Glomerular visceral epithelial cell (primary cell): ENCODE measurements at regions not wholly inside any gene's neighbourhood (a gene's known extent, or its start where the extent isn't known, plus 50 kb on each side); places are given as distances from the start of the nearest gene placed in this dataset.

ENCODE experiments used
- DNase-seq: peaks from one replicate; pipeline ENCODE4 v3.0.0-alpha.2; 2016; ENCODE audit errors: extremely low spot score

DNA sequence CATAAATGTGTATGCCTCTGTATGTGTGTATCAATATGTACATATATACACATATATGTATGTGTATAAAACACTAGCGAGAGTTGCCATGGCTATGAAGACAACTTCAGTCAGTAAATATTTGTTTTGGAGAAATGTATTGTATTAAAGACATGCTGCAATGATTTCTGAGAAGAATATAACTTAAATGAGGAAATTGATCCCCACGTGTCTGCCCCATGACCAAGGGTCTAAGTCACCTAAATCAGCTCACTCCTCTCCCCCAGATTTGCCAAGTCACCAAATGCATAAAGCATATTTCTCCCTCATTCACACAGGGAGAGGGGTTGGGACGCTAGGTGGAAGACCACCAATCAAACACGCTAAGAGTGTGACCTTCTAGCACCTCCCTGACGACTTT lies 58.3 kb upstream of the LYST start:
- no peak for DNase-seq

DNA sequence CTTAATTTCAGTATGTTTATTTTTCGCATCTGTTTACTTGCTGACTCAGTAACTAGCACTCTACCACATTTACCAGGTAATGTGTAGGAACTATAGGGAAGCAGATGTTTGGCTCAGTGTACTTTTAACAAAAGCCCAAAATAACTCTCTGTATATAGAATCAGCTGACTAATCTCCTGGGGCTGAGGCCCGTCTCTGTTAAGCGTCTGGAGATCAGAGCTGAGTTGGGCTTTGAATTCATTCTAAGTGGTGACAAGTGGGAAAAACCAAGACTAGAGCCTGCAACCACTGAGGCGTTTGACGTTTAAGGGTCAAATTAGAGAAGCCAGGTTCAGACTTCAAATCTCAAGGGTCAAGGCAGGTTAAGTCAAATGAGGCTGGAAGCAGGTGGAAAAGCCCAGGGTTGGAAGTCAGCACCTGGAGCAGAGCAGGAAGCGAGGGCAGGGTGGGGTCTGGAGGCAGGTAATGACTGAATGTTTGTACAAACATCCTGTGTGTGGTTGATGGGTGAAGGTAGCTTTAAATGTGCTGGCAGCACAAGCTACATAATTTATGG lies 56.8 kb upstream of the LYST start:
- DNase-seq = no peak

DNA sequence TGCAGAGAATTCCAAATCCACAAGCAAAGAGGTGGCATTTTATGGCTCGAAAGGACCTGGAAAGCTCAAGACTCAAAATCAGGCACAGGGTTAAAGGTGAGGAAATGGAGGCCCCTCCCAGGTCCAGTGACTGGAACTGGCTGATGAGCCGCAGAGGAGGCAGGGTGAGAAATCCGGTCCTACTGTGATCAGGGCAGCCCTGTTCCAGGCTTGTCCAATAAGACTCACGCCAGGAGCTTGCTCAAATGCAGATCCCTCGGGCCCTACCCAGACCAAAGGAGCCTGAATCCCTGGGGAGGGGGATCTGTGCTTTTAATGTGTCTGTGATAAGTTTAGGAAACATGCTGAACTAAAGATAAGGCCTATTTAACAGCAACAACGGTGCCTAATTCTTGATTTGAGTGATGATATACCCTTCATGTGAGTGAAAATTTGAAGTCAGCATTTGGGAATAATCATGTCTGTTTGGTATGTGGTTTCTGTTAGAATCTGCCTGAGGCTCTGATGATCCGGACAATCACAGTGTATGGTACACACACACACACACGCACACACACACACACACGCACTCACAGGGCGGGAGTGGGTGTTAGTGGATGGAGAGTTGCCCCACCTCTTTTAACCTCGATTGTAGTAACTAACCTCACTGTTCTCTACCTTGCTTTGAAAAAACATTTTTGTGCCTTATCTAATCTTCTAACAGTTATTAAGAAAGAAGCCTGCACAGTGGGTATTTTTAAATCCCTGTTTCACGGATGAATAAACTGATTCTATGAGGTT lies 54.1 kb upstream of the LYST start:
- DNase-seq = peak; percentile 44

DNA sequence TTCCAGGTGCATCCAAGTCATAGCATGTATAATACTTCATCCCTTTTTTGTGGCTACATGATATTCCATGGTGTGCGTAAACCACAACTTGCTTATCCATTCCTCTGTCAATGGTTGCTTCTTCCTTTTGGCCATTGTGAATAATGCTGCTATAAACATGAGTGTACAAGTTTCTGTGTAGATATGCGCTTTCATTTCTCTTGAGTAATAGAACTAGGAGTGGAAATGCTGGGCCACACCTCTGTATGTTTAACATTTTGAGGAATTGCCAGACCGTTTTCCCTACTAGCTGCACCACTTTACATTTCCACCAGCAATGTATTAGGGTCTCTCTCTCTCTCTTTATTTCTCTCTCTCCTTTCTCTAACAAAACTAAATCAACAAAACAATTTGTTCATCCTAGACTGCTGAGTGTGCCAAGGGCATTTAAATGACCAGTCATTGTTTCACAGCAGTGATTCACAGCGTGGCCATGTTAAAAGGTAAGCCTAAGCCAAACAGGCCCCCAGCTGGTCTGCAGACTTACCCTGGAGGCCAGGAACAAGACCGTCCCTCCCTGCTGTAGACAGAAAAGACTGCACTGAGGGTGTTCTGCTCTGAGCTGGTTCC lies 53.2 kb upstream of the LYST start:
- peak; percentile 58 for DNase-seq

DNA sequence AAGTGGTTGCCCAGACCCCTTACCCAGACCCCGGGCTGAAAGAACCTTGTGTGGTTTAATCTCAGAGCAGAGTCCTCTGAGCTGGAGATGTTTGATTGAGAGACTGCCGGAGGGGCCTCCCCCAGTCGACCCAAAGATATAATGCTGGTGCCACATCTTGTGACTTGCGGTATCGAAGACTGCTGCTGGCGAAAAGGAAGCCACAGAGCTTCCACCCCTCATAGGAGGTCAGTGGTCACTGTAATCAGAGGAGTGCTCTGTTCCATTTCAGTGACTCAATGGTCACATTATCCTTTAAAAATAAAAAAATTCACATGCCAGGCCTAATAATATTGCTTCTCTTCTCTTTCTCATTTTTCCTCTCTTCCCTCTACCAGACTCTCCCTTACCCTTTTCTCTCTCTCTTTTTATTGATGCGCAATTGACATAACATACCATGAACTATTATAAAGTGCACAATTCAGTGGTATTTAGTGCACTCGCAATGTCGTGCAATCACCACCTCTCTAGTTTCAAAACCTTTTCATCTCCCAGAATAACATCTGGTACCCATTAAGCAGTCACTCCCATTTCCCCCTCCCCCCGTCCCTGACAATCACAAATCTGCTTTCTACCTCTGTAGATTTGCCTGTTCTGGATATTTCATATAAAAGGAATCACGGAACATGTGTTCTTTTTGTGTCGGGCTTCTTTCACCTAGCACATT lies 52.6 kb upstream of the LYST start:
- peak; percentile 35 for DNase-seq

DNA sequence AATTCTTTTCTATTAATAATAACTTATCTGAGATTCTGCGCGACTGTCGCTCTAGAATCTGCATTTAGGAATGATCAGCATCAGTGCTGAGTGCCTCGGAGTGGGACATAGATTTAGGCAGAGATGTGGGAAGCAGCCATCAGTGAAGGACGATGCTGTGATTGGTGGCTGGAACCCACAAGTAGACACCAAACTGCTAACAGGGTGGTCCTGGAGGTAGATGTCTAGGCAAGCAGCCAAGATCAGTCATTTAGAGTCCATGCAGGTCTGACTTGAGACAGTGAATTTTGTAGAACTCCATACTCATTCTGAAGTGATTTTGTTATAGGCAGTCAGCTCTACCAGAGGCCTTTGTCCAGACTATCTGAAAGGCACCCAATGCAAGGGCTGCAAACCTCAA lies 51.8 kb upstream of the LYST start:
- DNase-seq = no peak

DNA sequence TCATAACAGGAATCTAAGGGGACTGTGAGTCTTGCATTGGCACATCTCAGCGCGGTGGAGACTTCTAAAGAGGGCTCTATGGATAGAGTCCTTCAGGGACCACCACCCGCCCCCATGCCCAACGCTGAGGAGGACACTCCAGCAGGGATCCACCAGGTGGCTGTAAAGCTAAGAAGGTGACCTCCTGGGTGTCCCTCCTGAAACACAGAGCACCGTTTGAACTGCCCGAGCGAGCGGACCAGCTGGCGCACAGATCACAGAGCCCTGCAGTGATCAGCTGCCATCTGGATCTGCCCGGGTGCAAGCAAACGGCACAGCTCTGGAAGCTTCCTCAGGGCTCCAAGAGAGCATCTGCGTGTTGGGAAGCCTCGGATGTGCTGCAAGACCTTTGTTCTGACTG lies 51.3 kb upstream of the LYST start:
- DNase-seq = no peak

DNA sequence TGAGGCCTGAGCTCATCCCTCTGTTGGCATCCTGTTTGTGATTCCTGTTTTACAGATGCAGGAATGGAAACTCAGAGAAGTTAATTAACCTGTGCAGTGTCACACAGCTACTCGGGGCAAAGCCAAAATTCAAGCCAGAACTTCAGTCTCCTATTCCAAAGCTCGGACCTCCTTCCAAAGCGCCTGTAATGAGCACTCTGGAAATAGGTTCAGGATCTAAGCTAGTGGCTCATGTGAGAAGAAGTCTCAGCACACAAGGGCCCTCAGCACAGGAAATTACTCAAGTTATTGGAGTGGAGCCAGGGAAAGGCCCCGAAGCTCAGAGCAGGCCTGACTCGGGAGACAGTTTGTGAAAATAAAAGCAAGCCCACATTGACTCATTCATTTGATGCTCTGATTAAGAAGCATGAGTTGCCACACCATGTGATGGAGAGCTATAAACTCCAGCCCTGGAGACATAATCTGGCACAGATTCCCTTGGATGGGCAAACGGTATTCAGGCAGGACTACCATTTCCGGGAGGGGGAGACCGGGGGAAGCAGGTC lies 50.6 kb upstream of the LYST start:
- DNase-seq = peak; percentile 99
